ENCODE measurements at regions not wholly inside any gene's neighbourhood (a gene's known extent, or its start where the extent isn't known, plus 50 kb on each side); places are given as distances from the start of the nearest gene placed in this dataset.

DNA sequence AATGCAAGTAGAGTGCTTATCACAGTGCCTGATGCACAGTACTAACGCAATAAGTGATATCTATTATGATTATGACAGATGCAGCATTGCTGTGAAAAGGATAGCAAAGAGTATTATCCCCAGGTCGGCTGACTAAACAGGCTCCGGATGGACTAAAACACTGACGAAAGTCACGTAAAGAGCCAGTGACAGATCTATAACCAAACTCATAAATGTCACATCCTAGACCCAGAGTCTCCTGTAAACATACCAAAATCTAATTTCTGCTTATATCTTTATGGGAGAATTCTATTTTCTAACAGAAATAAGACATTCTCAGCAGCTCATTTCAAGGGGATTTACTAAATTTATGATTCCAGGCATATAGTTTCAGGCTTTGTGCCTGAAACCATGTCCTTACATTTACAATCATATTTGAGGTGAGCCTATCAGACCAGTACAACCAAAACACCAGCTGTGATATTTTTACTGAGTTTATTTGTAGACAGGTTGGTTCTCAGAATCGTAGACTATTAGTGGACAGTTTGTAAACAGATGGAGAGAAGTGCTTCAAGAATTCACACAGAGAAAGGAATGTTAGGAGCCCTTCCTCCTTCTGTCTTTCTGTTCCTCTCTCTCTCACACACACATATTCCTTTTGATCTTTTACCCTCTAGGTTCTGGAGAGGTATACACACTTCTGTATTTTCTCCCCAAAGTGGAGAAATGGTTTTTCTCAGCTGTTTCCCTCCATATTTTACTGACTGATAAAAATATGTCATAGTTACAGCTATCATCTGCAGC, 52.4 kb upstream of the WDR26 start:
- no peak for FAIRE-seq

DNA sequence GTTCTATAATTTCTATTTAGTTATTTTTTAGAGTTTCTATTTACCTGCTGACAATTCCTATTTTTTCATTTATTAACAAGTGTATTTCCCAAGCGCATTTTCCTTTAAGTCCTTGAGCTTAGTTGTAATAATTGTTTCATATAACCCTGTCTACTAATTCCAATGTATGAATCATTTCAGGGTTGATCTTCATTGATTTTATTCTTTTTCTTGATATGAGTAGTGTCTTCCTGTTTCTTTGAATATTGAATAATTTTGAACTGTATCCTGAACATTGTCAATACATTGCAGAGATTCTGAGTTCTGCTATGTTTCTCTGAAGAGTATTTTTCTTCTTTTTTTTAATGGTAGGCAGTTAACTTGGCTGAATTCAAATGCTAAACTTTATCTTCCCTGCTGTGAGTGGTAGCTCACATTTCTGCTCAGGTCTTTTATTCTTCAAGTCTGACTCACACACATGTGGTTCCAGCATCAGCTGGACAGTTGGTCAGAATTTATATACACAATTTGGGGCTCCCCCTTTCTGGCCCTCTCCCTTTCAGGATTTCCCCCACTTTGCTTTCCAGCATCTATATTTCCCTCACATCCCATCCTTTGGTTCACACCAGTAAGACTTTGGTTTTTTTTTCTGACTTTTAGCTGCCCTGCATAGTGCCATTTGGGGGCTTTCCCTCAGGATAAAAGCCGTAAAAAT, 54.4 kb upstream of the WDR26 start:
- peak; percentile 37 for FAIRE-seq

GRCh38 chr1:224489534-224490365, 55.2 kb upstream of the WDR26 start:
- FAIRE-seq = no peak

DNA sequence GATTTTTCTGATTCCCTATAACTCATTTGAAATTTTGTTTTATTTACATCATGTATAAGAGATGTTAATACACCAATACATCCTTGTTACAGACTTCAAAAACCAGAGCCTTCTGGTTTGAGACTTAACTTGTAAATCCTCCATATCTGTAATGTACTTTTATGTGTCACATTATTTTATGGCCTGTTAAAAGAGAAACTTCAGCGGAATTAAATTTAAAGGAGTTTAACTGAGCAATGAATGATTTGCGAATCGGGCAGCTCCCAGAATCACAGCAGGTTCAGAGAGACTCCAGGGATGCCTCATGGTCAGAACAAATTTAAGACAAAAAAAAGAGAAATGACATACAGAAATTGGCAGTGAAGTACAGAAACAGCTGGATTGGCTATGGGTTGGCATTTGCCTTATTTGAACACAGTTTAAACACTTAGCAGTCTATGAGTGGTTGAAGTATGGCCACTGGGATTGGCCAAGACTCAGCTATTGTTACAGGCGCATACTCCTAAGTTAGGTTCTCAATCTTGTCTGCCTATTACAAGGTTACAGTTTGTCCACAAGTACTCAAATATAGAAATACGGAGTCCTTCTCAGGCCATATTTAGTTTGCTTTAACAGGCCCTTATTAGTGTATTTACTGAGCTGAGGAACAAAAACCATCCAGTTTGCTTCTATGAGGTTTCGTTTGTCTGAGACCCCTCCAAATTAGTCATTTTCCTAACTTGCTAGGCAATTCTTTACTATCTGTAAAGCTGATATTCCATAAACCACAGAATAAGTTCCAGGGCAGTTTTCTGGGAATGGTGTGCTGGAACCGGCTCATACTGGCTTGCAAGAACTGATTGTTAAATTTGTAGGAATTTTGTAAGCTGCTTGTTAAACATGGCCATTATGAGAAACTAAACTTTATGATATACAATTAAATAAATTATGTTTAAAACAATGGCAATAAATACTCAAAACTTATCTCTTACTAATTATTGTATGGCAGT, 56.2 kb upstream of the WDR26 start:
- FAIRE-seq = peak; percentile 71

- no peak for FAIRE-seq
These were observed 57.4 kb upstream of the WDR26 start for GRCh38 chr1:224492015-224492414.

DNA sequence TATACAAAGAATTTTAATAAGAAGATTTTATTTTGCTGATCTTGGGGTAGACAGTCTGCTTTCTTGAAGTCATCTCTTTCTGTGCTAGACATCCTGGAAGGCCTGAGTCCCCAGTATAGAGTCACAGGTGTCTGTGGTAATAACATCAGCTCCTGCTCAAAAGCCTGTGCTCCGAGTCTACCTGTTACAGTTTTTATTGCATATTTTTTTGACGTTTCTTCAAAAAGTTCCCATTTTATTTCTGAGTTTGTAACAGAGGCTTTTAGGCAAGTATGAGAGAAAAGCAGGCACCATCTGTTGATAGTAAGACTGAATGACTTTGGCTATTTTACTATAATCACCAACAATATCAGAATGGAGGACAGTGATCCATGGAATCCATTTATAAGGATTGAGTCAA, 58.0 kb upstream of the WDR26 start:
- no peak for FAIRE-seq

DNA sequence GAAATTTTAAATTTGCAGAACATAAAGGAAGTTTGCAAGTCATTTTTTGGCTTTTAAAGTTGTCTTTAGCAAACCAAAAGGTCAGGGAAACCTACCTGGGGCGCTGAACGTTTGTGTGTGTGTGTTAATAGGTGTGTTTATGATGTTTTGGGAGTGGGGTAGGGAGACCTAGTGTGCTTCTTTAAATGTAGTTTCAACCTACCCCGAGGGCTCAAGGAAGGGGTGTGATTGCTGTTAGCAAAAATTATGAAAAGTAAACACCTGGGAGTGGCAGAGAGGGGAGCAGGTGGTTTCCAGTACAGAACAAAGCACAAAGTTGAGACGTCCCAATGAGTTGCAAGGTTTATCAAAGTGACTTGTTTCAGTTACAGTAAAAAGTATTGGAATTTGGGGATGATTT, 58.7 kb upstream of the WDR26 start:
- no peak for FAIRE-seq

- FAIRE-seq = no peak
These were observed 59.7 kb upstream of the WDR26 start for GRCh38 chr1:224494343-224494742.

DNA sequence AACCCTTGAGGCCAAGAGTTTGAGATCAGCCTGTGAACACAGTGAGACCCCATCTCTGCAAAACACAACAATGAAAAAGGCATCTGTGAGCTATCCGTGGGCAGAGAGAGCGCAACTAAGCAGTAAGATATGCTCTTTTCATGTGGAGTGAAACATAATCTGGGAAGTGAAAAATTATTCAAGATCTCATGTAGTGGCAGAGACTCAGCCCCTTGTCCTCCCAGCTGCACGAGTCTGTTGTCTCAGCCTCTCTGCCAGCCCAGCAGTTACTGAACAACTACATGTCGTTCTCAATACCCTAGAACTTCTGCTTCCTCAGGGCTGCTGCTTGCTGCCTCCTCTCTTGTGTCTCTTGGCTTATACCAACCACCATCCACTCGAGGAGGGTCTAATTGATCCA, 61.3 kb upstream of the WDR26 start:
- FAIRE-seq = no peak

DNA sequence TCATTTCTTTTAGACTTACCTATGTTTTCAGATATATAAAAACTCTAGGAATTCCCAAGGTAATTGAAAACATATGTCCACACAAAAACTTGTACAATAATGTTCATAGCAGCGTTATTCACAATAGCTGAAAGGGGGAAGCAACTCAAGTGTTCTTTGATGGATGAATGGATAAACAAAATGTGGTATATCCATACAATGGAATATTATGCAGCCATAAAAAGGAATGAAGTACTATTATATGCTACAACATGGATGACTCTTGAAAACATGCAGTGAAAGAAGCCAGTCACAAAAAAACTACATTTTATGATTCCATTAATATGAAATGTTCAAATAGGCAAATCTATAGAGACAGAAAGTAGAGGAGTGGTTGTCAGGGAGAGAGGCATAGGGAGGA, 62.2 kb upstream of the WDR26 start:
- FAIRE-seq = no peak

- no peak for FAIRE-seq
These were observed 63.3 kb upstream of the WDR26 start for GRCh38 chr1:224497714-224498573.

DNA sequence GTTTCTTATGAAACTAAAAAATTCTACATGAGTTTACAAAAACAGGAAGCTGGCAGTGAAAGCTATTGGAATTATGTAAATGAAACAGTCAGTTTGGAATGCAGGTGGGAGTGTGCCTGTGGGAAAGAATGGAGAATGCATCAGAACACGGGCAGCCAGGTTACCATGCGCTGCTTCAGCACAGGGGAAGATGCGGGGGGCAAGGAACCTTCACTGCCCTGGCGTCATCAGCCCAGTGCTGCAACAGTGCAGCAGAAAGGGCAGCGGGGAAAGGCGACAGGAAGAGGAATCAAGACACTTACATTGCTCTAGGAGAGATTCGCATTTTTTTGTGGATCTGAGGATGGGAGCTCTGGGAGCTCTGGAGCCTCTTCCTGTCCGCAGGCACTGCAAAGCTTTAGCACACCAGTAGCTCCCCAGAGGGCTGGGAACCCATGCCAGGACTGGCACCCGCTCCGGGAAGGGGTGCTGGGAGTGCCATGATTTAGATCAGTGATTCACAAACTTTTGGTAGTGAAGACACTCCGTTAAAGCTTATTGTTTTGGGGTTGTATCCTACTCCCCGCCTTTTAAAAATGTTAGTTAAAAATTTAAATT, 64.1 kb upstream of the WDR26 start:
- no peak for FAIRE-seq

GRCh38 chr1:224499204-224499603, 64.6 kb upstream of the WDR26 start:
- no peak for FAIRE-seq

DNA sequence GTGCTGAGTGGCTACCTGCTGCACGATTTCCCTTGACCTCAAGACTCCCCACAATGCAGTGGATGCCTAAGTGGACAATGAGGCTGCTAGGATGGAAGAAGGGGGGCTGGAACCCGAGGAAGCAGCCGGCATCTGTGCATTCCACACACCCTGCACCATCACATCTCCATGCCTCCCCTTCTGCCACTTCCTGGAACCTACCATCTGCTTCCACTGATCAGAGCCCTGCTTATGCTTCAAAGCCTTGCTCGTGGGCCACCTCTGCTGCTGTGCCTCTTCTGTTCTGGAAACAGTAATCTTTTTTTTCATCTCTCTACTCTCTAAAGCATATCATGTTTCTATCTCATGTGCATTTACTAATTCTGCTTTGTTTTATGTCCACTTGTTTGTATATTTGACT, 66.2 kb upstream of the WDR26 start:
- FAIRE-seq = no peak

DNA sequence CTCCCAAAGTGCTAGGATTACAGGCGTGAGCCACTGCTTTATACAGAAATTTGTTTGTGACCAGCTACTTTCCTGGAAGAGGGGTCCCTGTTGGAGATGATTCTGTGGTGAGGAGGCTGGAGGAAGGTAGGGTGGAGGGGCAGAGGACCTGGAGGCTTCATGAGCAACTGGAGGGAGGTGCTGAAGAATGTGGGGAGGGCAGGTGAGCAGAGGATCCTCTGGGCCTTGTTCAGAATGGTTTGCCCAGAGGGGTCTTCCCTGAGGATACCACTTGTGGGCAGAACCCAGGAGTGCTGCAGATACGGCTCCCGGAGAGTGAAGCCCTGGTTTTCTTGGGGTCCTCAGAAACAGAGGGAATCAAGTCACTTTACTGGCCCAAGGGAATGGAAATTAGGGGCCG, 67.2 kb upstream of the WDR26 start:
- no peak for FAIRE-seq

DNA sequence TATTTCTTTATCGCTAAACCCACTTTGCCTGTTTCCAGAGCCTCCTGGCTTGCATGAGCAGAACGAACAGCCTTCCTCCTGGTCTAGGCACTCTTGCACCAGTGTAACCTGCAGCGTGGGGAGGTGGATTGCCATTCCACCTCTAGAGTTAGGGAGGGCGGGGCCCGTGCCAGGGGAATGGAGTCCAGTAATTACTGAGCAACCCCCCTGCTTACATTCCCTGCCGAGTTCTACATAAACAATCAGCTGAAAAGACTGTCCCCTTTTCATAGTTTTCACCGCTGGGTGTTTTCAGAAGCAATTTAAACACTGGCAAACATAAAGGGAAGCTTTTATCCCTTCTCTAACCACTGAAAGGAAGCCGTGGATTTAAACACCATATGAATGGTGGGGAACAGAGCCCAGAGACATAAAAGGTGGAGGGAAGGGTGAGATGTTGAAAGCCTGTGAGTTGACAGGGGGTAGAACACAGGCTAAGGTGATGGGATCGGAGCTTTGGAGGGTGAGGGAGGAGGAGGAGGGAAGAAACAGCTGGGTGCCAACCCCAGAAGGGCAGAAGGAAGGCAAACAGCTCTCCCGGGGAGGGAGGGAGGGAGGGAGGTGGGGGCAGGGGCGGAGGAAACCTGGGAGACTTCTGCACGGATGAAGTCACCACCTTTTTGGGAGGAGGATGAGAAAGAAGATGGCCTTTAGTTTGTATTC, 68.0 kb upstream of the WDR26 start:
- FAIRE-seq = no peak

GRCh38 chr1:224503161-224504118, 68.8 kb upstream of the WDR26 start:
- no peak for FAIRE-seq

GRCh38 chr1:224504297-224505041, 69.9 kb upstream of the WDR26 start:
- no peak for FAIRE-seq

All from TTC549 (cell line).